ENCODE measurements at regions not wholly inside any gene's neighbourhood (a gene's known extent, or its start where the extent isn't known, plus 50 kb on each side); places are given as distances from the start of the nearest gene placed in this dataset.
"Not testable (repeated sequence)": the region's sequence is repeated elsewhere in the genome, so short reads cannot be mapped to it uniquely, and the experiment has no call there.

GRCh38 chr2:90296484-90296777, 1605.0 kb downstream of the RPIA start:
- TF ChIP-seq CTCF (conservative IDR thresholded peaks at IDR 0.05); EZH2 (IDR thresholded peaks at IDR 0.05; ENCODE audit: low read depth): not testable (repeated sequence)
